ENCODE measurements at regions not wholly inside any gene's neighbourhood (a gene's known extent, or its start where the extent isn't known, plus 50 kb on each side); places are given as distances from the start of the nearest gene placed in this dataset.

- TF ChIP-seq CTCF (IDR thresholded peaks at IDR 0.05): no peak
- TF ChIP-seq POLR2AphosphoS5 (IDR thresholded peaks at IDR 0.05; ENCODE audit: low read depth, low read length): no peak
Observed at GRCh38 chr21:34215501-34215900, 142.1 kb downstream of the MRPS6 start.

All from Panc1 (cell line).